Kidney (tissue), 13 donors: ENCODE measurements at regions not wholly inside any gene's neighbourhood (a gene's known extent, or its start where the extent isn't known, plus 50 kb on each side); places are given as distances from the start of the nearest gene placed in this dataset.
"Not testable (repeated sequence)": the region's sequence is repeated elsewhere in the genome, so short reads cannot be mapped to it uniquely, and the experiment has no call there.

ENCODE experiments used
- DNase-seq, 5 donors: peaks; one replicate each; pipeline ENCODE4 v3.0.0-alpha.2; 2013 to 2020
- FAIRE-seq: peaks from 2 replicates; lab custom pipeline; 2012; peaks lifted over from hg19 to GRCh38; lab: Jason Lieb, UNC
- H3K27ac ChIP-seq, 2 donors: one replicate each; pipeline ENCODE4 v1.7.0; 2013; ENCODE audit warnings: low read depth in 2 of 2, low read length in 2 of 2, inconsistent platforms in 1 of 2
- H3K27me3 ChIP-seq: one replicate; pipeline ENCODE4 v1.7.1; 2013; ENCODE audit warnings: low read length, inconsistent platforms; ENCODE audit not compliant: control insufficient read depth, insufficient read depth
- H3K36me3 ChIP-seq, 3 donors: one replicate each; pipeline versions ENCODE4 v1.7.0 to v1.7.1; 2013; ENCODE audit warnings: low read length in 3 of 3, control low read depth in 1 of 3, inconsistent platforms in 1 of 3; ENCODE audit not compliant: insufficient read depth in 3 of 3, control insufficient read depth in 2 of 3
- H3K4me1 ChIP-seq, 3 donors: one replicate each; pipeline versions ENCODE4 v1.7.0 to v1.7.1; 2013; ENCODE audit warnings: low read length in 3 of 3, inconsistent platforms in 1 of 3, low read depth in 1 of 3; ENCODE audit not compliant: control insufficient read depth in 2 of 3, insufficient read depth in 2 of 3
- H3K4me3 ChIP-seq, 3 donors: one replicate each; pipeline versions ENCODE4 v1.7.0 to v1.8.1; 2013; ENCODE audit warnings: low read length in 3 of 3, control low read depth in 1 of 3, inconsistent platforms in 1 of 3
- H3K9ac ChIP-seq, 3 donors: one replicate each; pipeline versions ENCODE4 v1.7.0 to v1.7.1; 2013; ENCODE audit warnings: low read length in 3 of 3, control low read depth in 1 of 3, inconsistent platforms in 1 of 3
- H3K9me3 ChIP-seq, 3 donors: one replicate each; pipeline versions ENCODE4 v1.7.0 to v1.7.1; 2013; ENCODE audit warnings: low read length in 3 of 3, control low read depth in 1 of 3, inconsistent platforms in 1 of 3; ENCODE audit not compliant: control insufficient read depth in 2 of 3, insufficient read depth in 1 of 3
- intact Hi-C: fragments of 100-400 bp; cut with DNase I; formaldehyde crosslinking; loops from one replicate; pipeline ENCODE4 v1.11.1; 2022
- TF ChIP-seq, protein P1 (sequence below): IDR thresholded peaks from 3 replicates; pipeline ENCODE4 v1.5.1; 2012; ENCODE audit warnings: mild to moderate bottlenecking, moderate library complexity, borderline replicate concordance; ENCODE audit not compliant: insufficient read depth; ENCODE audit errors: extremely low read depth
- donor health status: control.
- donor health status: control.
- donor health status: control.
- donor health status: control.
- donor health status: control.
- donor health status: DM: yes; HTN: yes; CAD: no.
- donor health status: Normal renal cell carcinoma (clear cell type).

DNA sequence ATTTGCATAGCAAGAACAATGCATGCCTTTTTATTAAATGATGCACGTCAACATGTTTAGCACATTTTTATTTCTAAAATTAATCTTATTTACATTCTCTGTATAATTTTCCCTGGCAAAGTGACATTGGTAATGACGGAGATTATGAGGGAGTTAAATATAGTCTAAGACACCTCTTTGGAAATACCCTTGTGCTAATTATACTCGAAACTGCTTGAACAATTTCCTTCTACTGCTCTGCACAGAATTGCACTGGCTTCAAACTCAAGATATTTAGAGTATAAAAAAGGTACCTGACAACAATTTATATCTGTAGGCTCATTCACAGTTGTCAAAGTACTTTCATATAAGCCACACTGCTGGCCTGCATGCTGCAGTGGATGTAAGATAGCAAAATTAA lies 602.7 kb downstream of the NXPH1 start:
- Histone ChIP-seq H3K9me3 (no peaks in the 10 kb centered on the region), H3K36me3 (no peaks in the 10 kb centered on the region), H3K27ac (no peak overlapping the region), H3K9ac (no peak overlapping the region), H3K4me1 (no peaks in the 10 kb centered on the region), H3K4me3 (no peak overlapping the region), H3K27me3 (no peaks in the 10 kb centered on the region)
- intact Hi-C loops = no loop called here
- FAIRE-seq (no peak), DNase-seq (no peak)
- TF ChIP-seq, protein P1, sequence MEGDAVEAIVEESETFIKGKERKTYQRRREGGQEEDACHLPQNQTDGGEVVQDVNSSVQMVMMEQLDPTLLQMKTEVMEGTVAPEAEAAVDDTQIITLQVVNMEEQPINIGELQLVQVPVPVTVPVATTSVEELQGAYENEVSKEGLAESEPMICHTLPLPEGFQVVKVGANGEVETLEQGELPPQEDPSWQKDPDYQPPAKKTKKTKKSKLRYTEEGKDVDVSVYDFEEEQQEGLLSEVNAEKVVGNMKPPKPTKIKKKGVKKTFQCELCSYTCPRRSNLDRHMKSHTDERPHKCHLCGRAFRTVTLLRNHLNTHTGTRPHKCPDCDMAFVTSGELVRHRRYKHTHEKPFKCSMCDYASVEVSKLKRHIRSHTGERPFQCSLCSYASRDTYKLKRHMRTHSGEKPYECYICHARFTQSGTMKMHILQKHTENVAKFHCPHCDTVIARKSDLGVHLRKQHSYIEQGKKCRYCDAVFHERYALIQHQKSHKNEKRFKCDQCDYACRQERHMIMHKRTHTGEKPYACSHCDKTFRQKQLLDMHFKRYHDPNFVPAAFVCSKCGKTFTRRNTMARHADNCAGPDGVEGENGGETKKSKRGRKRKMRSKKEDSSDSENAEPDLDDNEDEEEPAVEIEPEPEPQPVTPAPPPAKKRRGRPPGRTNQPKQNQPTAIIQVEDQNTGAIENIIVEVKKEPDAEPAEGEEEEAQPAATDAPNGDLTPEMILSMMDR = no peak

DNA sequence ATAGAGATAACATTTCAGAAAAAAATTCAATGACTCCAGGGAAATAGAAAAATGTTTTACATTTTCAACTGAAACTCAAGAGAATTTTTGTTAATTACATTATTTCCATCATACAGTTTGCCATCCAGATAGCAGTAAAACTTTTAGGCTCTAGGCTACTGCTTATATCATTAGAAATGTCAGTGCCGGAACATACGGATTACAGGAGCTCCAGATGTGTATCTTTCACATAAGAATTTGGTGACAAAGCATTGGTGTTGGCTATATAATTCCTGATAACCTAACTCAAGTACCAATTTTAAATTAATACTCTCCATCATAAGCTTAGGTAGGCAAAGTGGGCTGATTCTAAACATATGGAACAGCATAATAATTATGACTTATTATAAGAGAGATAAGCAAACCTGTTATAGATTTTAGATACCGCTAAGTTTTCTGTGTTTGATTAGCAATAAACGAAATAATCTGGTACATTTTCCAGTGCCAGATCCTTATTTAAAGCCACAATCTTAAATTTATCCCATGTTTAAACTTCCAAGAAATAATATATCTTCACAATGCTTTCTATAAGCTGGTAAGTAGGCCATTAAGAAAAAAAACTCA lies 637.9 kb downstream of the NXPH1 start:
- Histone ChIP-seq H3K27ac (no peak overlapping the region), H3K27me3 (no peaks in the 10 kb centered on the region), H3K4me1 (no peaks in the 10 kb centered on the region), H3K9me3 (no peaks in the 10 kb centered on the region), H3K36me3 (no peaks in the 10 kb centered on the region), H3K4me3 (no peak overlapping the region), H3K9ac (no peak overlapping the region)
- FAIRE-seq (no peak), DNase-seq (no peak)
- intact Hi-C loops = no loop called here
- TF ChIP-seq, protein P1 = no peak

DNA sequence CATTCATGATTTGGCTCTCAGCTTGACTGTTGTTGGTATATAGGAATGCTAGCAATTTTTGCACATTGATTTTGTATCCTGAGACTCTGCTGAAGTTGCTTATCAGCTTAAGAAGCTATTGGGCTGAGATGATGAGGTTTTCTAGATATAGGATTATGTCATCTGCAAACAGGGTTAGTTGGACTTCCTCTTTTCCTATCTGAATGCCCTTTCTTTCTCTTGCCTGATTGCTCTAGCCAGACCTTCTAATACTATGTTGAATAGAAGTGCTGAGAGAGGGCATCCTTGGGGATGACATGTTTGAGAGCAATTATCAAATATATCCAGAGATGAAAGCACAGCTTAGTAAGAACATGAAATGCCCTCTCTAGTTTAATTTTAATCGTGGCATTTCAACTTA lies 642.4 kb downstream of the NXPH1 start:
- H3K36me3 ChIP-seq, H3K27ac ChIP-seq, FAIRE-seq, intact Hi-C loops, H3K4me1 ChIP-seq, H3K4me3 ChIP-seq, H3K9me3 ChIP-seq, DNase-seq, H3K9ac ChIP-seq, H3K27me3 ChIP-seq: not testable (repeated sequence)

DNA sequence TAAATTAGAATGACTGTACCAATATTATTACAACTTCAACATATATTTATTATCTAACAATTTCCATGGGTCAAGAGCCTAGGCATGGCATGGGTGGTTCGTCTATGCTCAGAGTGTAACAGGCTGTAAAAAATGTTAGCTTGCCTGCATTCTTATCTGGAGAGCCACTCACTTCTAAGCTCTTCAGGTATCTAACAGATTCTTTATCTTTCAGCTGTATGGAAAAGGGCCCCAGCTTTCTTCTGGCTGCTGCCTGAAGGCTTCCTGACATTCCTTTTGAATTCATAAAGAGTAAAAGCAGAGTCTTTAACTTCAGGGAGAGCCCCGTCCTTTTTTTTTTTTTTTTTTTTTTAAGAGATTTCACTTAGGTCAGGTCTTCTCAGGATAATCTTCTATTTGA lies 648.8 kb downstream of the NXPH1 start:
- no peak overlapping the region for H3K9ac ChIP-seq
- DNase-seq (no peak), FAIRE-seq (no peak)
- TF ChIP-seq, protein P1 = no peak
- no peak overlapping the region for H3K27ac ChIP-seq
- no peaks in the 10 kb centered on the region for H3K27me3 ChIP-seq
- intact Hi-C loops = no loop called here
- H3K36me3 ChIP-seq = no peaks in the 10 kb centered on the region
- H3K4me1 ChIP-seq = no peaks in the 10 kb centered on the region
- no peak overlapping the region for H3K4me3 ChIP-seq
- H3K9me3 ChIP-seq = no peaks in the 10 kb centered on the region
